Activated naive CD4-positive, alpha-beta T cell treated with anti-CD3 and anti-CD28 coated beads, Interleukin-2, amount 10 ng/mL, durations not matched to agents 7 days and 5 days (primary cell): ENCODE measurements at regions not wholly inside any gene's neighbourhood (a gene's known extent, or its start where the extent isn't known, plus 50 kb on each side); places are given as distances from the start of the nearest gene placed in this dataset.
"Not testable (repeated sequence)": the region's sequence is repeated elsewhere in the genome, so short reads cannot be mapped to it uniquely, and the experiment has no call there.

Experiments
- CTCF ChIA-PET: fragments of 350-600 bp; sonication (Branson Sonifier 250); formaldehyde crosslinking; loops from one replicate; lab custom pipeline; 2021; ENCODE audit warnings: antibody characterized with exemption; lab: Charles Lee
- DNase-seq: peaks from one replicate; pipeline ENCODE4 v3.0.0-alpha.2; 2020
- H3K27ac Mint-ChIP-seq: one replicate; pipeline ENCODE4 v1.8.0; 2021; ENCODE audit warnings: mild to moderate bottlenecking, moderate library complexity, mixed read lengths
- H3K27me3 Mint-ChIP-seq: one replicate; pipeline ENCODE4 v1.8.0; 2021; ENCODE audit warnings: mild to moderate bottlenecking, mixed read lengths
- H3K36me3 Mint-ChIP-seq: one replicate; pipeline ENCODE4 v1.8.0; 2021; ENCODE audit warnings: mixed read lengths
- H3K4me1 Mint-ChIP-seq: one replicate; pipeline ENCODE4 v1.8.0; 2021; ENCODE audit warnings: mixed read lengths
- H3K4me3 Mint-ChIP-seq: one replicate; pipeline ENCODE4 v1.8.0; 2021; ENCODE audit warnings: mild to moderate bottlenecking, moderate library complexity, mixed read lengths
- H3K9me3 Mint-ChIP-seq: one replicate; pipeline ENCODE4 v1.8.0; 2021; ENCODE audit warnings: mixed read lengths

DNA sequence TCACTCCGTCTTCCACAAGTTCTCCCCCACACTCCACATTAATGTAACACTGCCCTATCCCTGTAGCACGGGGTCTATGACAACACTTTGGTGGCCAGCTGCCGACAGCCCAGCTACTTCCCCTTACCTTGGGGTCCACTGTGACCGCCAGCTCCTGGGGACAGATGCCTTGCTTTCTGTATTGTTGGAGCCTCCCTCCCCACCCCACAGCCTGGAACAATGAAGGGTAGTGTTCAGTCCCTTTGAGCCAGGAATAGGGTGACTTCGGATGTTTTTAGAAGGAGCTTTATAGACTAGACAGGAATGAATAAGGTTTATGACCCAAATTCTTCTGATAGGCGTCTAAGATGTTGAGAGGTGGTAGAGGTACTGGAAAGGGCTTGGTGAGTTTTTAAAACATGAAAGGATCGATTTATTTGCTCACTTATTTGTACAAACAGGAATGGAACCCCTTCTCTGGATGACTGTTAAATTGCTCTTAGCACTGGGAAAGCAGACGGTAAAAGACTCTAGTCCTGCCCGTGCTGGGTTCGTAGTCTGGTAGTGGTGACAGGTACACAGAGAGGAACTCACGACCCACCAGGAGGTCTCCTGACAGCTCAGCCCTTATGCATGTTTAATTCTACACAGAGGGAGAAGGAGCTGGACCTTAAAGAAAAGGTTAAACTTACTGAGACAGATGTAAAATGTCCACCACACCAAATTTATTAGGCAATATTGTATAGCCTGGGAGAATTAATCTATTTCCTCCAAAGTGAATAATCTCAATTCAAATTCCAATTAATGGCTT, 90.9 kb downstream of the MYCN start:
- CTCF ChIA-PET, result no interaction called here
- H3K4me3 Mint-ChIP-seq, result no peak overlapping the region
- no peaks in the 10 kb centered on the region for H3K36me3 Mint-ChIP-seq
- no peak overlapping the region for H3K27ac Mint-ChIP-seq
- H3K9me3 Mint-ChIP-seq, result no peaks in the 10 kb centered on the region
- H3K27me3 Mint-ChIP-seq, result no peaks in the 10 kb centered on the region
- no peaks in the 10 kb centered on the region for H3K4me1 Mint-ChIP-seq
- no peak for DNase-seq

DNA sequence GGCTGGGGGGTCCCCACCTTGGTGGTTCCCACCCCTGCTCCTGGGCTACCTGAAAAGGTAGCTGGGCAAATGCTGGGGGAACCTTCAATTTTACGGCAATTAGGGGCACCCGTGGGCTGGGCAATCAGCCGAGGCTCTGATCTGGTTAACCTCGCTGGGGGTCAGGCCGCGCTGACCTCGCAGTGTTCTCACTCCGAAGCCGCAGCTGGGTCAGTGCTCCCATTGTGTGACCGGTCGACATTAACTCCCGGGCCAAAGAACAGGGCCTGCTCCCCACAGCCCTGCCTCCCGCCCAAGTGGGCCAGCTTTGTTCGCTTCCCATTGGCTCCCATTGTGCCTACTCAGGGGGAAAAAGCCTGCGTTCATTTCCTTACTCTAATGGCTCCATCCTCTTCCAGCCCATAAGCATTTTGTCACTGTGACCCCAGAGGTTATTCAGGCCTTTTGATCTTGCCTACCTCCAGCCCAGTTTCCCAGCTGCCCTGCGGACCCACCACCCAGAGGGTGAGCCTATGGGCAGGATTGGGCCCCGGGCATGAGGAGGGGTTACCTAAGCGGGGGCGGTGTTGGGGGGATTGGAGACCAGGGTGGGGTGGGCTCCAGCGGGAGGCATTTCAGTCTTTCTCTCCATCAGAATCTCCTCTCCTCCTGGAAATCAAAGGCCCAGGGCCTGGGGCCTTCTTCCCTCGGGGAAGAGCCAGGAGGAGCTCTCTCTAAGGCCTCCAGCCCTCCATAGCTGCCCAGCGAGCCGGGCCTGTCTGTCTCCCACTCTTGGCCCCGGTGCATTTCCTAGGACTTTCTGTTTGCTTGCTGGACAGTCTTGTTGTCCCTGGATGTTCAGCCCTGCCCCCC, 90.1 kb downstream of the MYCN start:
- no peak for DNase-seq
- H3K36me3 Mint-ChIP-seq, result no peaks in the 10 kb centered on the region
- no peak overlapping the region for H3K4me3 Mint-ChIP-seq
- no peak overlapping the region for H3K27ac Mint-ChIP-seq
- no peaks in the 10 kb centered on the region for H3K9me3 Mint-ChIP-seq
- no peaks in the 10 kb centered on the region for H3K4me1 Mint-ChIP-seq
- CTCF ChIA-PET, result no interaction called here
- no peaks in the 10 kb centered on the region for H3K27me3 Mint-ChIP-seq

DNA sequence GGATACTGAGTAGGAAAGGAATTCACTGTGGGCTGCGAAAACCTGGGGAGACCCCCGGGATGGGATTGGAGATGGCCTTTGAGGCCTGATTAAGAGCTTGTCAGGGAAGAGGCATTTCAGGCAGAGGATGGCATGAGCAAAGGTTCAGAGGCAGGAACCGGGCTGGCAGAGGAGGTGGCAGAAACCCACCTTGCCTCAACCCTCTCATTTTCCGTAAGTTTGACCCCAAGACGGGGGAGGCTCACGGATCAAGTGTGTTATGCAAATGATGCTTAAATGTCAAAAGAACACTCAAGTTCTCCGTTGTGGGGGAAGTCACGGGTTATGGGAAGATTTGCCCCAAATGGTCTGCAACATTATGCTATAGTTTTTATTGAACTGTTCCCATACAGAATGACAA, 88.3 kb downstream of the MYCN start:
- no peak for DNase-seq
- CTCF ChIA-PET, result no interaction called here
- no peak overlapping the region for H3K4me3 Mint-ChIP-seq
- no peaks in the 10 kb centered on the region for H3K9me3 Mint-ChIP-seq
- H3K27ac Mint-ChIP-seq, result no peak overlapping the region
- H3K36me3 Mint-ChIP-seq, result no peaks in the 10 kb centered on the region
- no peaks in the 10 kb centered on the region for H3K27me3 Mint-ChIP-seq
- no peaks in the 10 kb centered on the region for H3K4me1 Mint-ChIP-seq

DNA sequence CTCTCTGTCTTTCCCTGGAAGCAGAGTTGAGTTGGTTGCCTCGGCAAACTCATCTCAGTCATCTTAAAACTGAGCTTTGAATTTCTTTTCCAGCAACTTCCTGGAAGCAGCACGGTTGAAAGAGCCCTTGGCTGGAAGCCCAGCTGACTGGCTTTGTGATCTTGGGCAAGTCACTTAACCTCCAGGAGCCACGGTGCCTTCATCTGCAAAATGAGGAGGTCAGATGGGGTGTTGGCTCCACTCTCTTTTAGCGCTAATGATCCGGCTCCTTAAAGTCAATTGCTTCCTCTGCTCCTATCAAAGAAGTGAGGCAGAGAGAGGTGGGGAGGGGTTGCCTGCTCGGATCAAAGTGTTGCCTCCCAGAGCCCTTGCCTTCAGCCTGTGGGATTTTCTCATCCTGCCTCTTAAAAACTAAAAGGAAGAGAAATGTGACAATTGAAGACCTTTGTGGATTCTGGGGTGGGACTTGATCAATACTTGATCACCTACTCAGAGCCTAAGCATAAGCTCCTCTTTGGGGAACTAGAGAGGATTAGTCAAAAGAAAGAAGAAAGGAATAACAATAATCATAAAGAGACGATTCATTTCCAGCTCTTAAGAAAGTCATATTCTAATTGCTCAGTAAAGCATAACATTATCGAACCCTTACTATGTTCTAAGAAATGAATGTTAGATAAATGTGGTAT, 86.6 kb downstream of the MYCN start:
- Mint-ChIP-seq H3K27me3 (peaks cover 6% of the 10 kb centered on the region), H3K36me3 (no peaks in the 10 kb centered on the region), H3K4me1 (no peaks in the 10 kb centered on the region), H3K4me3 (no peak overlapping the region), H3K9me3 (no peaks in the 10 kb centered on the region), H3K27ac (no peak overlapping the region)
- CTCF ChIA-PET, result interaction anchor here (0.6 kb wide), 1 partner anchor 1932 kb away, joined by 3 read pairs; no protein-coding TSS in a partner anchor
- DNase-seq, result no peak

DNA sequence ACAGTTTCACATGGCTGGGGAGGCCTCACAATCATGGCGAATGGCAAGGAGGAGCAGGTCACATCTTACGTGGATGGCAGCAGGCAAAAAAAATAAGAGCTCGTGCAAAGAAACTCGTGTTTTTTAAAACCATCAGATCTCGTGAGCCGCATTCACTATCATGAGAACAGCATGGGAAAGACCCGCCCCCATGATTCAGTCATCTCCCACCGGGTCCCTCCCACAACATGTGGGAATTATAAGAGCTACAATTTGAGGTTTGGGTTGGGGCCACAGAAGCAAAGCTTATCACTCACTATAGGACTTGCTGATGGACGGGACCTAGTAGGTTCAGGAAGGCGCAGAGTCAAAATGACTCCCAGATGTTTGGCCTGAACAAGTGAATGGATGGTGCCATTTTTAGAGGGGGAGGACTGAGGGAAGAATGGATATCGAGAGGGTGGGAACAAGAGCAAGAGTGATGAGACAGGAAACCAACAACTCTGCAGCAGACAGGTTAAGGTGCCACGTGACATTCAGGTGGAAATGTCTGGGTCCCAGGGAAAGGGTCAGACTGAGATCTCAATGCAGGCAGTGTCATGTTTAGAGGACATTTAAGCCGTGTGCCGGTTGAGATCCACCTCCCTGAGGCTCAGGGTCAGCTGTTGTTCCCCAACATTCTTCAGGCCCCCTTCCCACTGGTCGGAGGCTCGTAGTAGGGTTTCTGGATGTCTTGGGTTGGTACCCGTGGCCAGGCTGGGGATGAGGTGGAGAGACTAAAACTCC, 85.7 kb downstream of the MYCN start:
- no peak for DNase-seq
- H3K4me3 Mint-ChIP-seq, result no peak overlapping the region

DNA sequence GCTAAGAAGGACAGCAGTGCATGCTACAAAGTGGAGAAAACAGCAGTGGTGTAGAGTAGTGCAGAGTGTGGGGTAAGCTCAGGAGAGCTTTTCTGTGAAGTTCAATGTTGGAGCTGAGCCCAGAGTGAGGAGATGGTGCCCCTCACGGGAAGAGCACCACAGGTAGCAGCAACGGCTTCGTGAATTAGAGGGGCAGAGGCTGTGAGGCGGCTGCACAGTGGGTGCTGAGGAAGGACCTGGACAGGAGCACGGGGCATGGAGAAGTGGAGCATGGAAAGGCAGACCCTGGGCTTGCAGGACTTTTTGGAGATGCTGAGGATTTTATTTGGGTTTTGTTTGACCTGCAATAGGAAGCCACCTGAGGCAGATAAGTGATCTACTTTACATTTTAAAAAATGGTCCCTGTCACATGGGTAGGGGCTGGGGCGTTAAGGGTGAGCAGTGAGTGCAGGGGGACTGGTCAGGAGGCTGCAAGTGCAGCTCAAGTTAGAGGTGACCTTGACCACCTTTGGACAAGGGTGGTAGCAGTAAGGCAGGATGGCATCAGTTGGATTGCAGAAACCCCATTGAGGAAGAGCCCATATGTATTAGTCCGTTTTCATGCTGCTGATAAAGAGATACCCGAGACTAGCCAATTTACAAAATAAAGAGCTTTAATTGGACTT, 85.0 kb downstream of the MYCN start:
- Mint-ChIP-seq H3K9me3 (no peaks in the 10 kb centered on the region), H3K36me3 (no peaks in the 10 kb centered on the region), H3K4me1 (no peaks in the 10 kb centered on the region), H3K27ac (no peak overlapping the region), H3K27me3 (peaks cover 6% of the 10 kb centered on the region), H3K4me3 (no peak overlapping the region)
- DNase-seq, result no peak
- CTCF ChIA-PET, result no interaction called here

More for the DNA sequence above, 85.7 kb downstream of the MYCN start:
- H3K36me3 Mint-ChIP-seq, result no peaks in the 10 kb centered on the region
- CTCF ChIA-PET, result no interaction called here
- H3K27me3 Mint-ChIP-seq, result peaks cover 6% of the 10 kb centered on the region
- no peak overlapping the region for H3K27ac Mint-ChIP-seq
- no peaks in the 10 kb centered on the region for H3K9me3 Mint-ChIP-seq
- H3K4me1 Mint-ChIP-seq, result no peaks in the 10 kb centered on the region

DNA sequence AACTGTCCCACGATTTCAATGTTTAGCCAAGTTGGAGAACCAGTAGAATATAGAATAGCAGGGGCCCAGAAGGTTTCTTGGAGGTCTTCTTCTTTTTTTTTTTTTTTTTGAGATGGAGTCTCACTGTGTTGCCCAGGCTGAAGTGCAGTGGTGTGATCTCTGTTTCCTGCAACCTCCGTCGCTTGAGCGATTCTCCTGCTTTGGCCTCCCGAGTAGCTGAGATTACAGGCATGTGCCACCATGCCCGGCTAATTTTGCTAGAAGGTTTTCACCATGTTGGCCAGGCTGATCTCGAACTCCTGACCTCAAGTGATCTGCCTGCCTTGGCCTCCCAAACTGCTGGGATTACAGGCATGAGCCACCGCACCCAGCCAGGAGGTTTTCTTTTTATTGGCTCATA, 84.3 kb downstream of the MYCN start:
- H3K36me3 Mint-ChIP-seq, H3K9me3 Mint-ChIP-seq, DNase-seq, H3K4me3 Mint-ChIP-seq, H3K4me1 Mint-ChIP-seq, CTCF ChIA-PET, H3K27ac Mint-ChIP-seq, H3K27me3 Mint-ChIP-seq: not testable (repeated sequence)

DNA sequence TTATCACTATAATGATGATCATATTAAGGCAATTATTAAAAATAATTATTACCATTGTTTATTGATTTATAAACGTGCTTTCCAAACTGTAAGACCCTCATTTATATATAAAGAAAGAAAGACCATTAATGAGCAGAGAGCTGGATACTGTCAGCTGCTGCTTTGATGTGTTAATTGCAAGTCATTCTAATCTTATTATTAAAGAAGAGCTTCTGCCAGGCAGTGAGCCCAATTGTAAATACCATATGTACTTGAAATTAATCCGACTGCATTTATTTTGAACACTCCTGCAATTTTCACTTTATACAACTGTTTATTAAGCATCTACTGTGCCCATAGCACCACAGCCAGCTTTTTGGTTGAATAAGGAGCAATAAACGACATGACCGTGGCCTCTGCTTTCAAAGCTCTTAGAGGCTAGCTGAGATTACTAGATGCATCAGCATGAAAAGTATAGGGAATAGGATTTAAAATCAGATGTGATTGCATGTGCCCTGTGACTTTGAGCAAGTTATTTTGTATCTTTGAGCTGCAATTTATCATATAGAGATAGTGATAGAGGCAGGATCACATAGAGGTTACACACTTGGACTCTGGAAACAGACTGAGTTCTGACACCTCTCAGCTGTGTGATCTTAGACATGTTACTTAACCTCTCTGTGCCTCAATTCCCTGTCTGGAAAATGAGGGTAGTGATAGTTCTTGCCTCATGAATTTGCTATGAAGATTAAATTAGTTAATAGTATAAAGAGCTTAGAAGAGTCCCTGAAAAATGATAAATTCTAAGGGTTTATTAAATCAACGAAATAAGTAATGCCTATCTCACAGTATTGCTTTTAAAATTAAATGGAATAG, 83.4 kb downstream of the MYCN start:
- Mint-ChIP-seq H3K4me3 (no peak overlapping the region), H3K9me3 (no peaks in the 10 kb centered on the region), H3K36me3 (no peaks in the 10 kb centered on the region), H3K27me3 (peaks cover 6% of the 10 kb centered on the region), H3K27ac (no peak overlapping the region), H3K4me1 (no peaks in the 10 kb centered on the region)
- DNase-seq, result no peak
- CTCF ChIA-PET, result no interaction called here

DNA sequence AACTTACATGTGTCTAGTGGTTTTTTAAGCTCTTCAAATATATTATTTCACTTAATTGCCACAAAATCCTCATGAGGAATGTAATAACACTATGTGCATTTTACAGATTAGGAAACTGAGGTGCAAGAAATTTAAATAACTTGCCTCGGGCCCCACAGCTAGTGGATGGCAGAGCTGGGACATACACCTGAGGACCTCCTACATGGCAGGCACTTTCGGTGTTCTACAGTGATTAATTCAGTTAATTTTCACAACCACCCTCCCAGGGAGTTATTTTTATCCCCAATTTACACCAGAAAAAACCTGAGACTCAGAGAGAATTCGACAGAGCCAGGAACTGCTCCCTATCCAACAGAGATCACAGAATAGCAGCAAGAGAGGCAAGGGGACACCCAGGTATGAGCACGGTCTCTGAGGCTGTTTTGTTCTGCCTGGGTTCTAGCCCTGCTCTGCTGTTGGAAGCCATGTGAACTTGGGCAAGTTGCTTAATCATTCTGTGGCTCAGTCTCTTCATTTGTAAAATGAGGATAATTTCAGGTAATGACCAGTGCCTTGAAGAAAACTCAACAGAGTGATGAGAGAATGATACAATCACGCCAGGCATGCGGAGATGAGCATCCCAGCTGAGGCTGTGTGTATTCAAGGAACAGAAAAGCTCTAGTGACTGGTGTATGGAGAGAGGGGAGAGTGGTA, 82.3 kb downstream of the MYCN start:
- no peak overlapping the region for H3K4me3 Mint-ChIP-seq
- H3K36me3 Mint-ChIP-seq, result no peaks in the 10 kb centered on the region
- peaks cover 6% of the 10 kb centered on the region for H3K27me3 Mint-ChIP-seq
- no peak overlapping the region for H3K27ac Mint-ChIP-seq
- CTCF ChIA-PET, result no interaction called here
- no peaks in the 10 kb centered on the region for H3K4me1 Mint-ChIP-seq
- no peak for DNase-seq
- H3K9me3 Mint-ChIP-seq, result no peaks in the 10 kb centered on the region

DNA sequence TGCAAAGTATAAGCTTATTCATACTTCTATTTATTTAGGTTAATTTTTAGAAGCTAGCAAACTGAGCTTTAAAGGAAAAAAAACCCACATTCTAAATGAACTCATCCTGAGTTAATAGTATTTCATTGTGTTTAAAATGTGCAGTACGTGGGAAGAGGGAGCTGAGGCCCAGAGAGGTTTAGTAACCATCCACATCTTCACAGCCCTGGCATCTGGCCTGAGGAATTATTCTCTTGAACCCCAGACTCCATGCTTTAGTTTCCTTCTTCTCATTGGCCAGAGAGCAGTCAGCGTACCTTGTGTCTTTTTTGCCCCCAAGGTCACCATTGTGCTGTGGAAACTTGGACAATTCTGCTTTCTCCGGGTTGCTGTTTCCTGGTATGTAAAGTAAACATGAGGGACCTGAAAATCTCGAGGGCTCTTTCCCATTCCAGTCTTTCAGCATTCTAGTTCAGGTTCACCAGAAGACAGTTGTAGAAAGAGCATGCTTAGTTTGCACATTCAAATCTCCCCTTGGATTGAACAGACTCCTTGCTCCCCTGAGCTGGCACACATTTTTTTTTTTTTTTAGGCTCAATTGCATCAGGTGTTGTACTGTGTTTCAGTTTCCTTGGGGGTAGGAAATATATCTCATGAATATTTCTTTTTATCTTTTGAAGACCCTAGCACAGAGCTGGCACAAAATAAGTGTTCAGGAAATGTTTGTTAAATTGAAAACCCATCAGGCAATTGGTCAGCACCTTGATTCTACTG, 81.4 kb downstream of the MYCN start:
- no peak overlapping the region for H3K27ac Mint-ChIP-seq
- DNase-seq, result no peak
- no peaks in the 10 kb centered on the region for H3K36me3 Mint-ChIP-seq
- peaks cover 6% of the 10 kb centered on the region for H3K27me3 Mint-ChIP-seq
- CTCF ChIA-PET, result no interaction called here
- H3K9me3 Mint-ChIP-seq, result no peaks in the 10 kb centered on the region
- H3K4me3 Mint-ChIP-seq, result no peak overlapping the region
- H3K4me1 Mint-ChIP-seq, result no peaks in the 10 kb centered on the region

DNA sequence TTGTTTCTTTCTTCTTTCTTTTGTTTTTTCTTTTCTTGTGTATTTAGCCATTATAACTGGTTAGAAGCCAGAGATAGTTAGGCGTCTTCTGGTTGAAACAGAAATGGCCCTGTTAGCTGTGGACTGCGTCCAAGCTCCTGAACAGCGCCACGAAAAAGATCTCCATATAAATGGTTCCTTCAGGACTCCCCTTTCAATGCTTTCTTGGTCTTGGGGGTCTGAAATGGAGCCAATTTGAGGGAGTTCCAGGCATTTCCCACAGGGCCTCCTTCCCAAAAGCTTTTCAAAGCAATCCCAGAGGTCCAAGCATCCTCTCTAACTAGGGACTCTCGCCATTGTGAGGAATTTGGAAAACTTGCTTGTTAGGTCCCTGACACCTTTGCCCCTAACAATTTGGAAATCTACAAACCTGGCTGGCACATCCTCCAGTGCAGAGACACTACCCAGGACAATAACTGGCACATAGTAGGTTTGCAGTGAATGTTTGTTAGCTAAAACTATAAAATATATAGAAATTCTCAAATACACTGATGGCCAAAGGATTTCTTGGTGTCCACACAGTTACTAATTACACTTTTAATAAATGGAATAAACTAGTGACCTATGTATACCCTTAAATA, 80.1 kb downstream of the MYCN start:
- H3K4me1 Mint-ChIP-seq, result no peaks in the 10 kb centered on the region
- no peak overlapping the region for H3K4me3 Mint-ChIP-seq
- no peak for DNase-seq
- peaks cover 6% of the 10 kb centered on the region for H3K27me3 Mint-ChIP-seq
- no peaks in the 10 kb centered on the region for H3K36me3 Mint-ChIP-seq
- CTCF ChIA-PET, result no interaction called here
- H3K9me3 Mint-ChIP-seq, result no peaks in the 10 kb centered on the region
- H3K27ac Mint-ChIP-seq, result no peak overlapping the region
